Gastroesophageal sphincter (tissue), 3 donors: ENCODE measurements at regions not wholly inside any gene's neighbourhood (a gene's known extent, or its start where the extent isn't known, plus 50 kb on each side); places are given as distances from the start of the nearest gene placed in this dataset.
A peak's percentile ranks its signal among the peaks of the same experiment; 100 is the strongest.

Experiments
- CTCF ChIP-seq, 4 experiments: fragments of 200-600 bp in 2 of 4; fragments of 450-650 bp in 2 of 4; sonication (generic) in 1 of 4; IDR thresholded peaks; one replicate each; pipeline ENCODE4 v1.5.1; 2017 to 2019; ENCODE audit warnings: antibody characterized with exemption in 4 of 4, mild to moderate bottlenecking in 2 of 4, moderate library complexity in 2 of 4
- EP300 ChIP-seq: sonication (generic); formaldehyde crosslinking; IDR thresholded peaks from one replicate; pipeline ENCODE4 v1.6.1; 2017; ENCODE audit warnings: antibody characterized with exemption, mild to moderate bottlenecking
- POLR2A ChIP-seq, 2 donors: fragments of 450-650 bp; IDR thresholded peaks; one replicate each; pipeline ENCODE4 v1.6.1; 2017; ENCODE audit warnings: antibody characterized with exemption in 2 of 2, mild to moderate bottlenecking in 2 of 2, moderate library complexity in 1 of 2

- TF ChIP-seq POLR2A (IDR thresholded peaks at IDR 0.05) (no peak), CTCF (IDR thresholded peaks at IDR 0.05) (peak; percentile 60 to 76 (median 70)), EP300 (no peak)
Observed at GRCh38 chr1:79497193-79497773, 490.8 kb upstream of the ADGRL4 start.
